HG02970 (cell line): ENCODE measurements at regions not wholly inside any gene's neighbourhood (a gene's known extent, or its start where the extent isn't known, plus 50 kb on each side); places are given as distances from the start of the nearest gene placed in this dataset.
"Not testable (repeated sequence)": the region's sequence is repeated elsewhere in the genome, so short reads cannot be mapped to it uniquely, and the experiment has no call there.

Experiments
- ATAC-seq: cut with Tn5 transposase; IDR thresholded peaks from one replicate; pipeline ENCODE4 v1.9.1; 2021; ENCODE audit warnings: mild to moderate bottlenecking, moderate library complexity, moderate number of reproducible peaks; ENCODE audit not compliant: unreplicated experiment, low FRiP score

- ATAC-seq: not testable (repeated sequence)
These were observed 331.5 kb downstream of the CEP170 start for GRCh38 chr1:242923603-242924002.

- ATAC-seq: not testable (repeated sequence)
These were observed 340.4 kb downstream of the CEP170 start for GRCh38 chr1:242914729-242915128.

GRCh38 chr1:242912855-242913254 is 342.2 kb downstream of the CEP170 start:
- ATAC-seq: not testable (repeated sequence)

GRCh38 chr1:242900558-242900957 is 354.5 kb downstream of the CEP170 start:
- not testable (repeated sequence) for ATAC-seq

- no peak for ATAC-seq
These were observed 364.8 kb downstream of the CEP170 start for GRCh38 chr1:242890192-242890741.

- ATAC-seq: peak; percentile 95
These were observed 361.6 kb upstream of the PLD5 start for GRCh38 chr1:242886137-242886536.

GRCh38 chr1:242880022-242880421 is 355.5 kb upstream of the PLD5 start:
- not testable (repeated sequence) for ATAC-seq

GRCh38 chr1:242877743-242878142 is 353.2 kb upstream of the PLD5 start:
- no peak for ATAC-seq

- no peak for ATAC-seq
These were observed 352.7 kb upstream of the PLD5 start for GRCh38 chr1:242877229-242877628.

GRCh38 chr1:242876030-242876429 is 351.5 kb upstream of the PLD5 start:
- ATAC-seq: no peak

GRCh38 chr1:242873661-242874060 is 349.2 kb upstream of the PLD5 start:
- ATAC-seq: no peak

GRCh38 chr1:242872521-242872920 is 348.0 kb upstream of the PLD5 start:
- ATAC-seq: no peak

GRCh38 chr1:242871471-242872030 is 347.1 kb upstream of the PLD5 start:
- no peak for ATAC-seq

- ATAC-seq: no peak
These were observed 346.5 kb upstream of the PLD5 start for GRCh38 chr1:242870966-242871365.

GRCh38 chr1:242856289-242856688 is 331.8 kb upstream of the PLD5 start:
- ATAC-seq: no peak

GRCh38 chr1:242854466-242854865 is 330.0 kb upstream of the PLD5 start:
- ATAC-seq: no peak

GRCh38 chr1:242847390-242847993 is 323.0 kb upstream of the PLD5 start:
- ATAC-seq: no peak

- ATAC-seq: no peak
These were observed 317.6 kb upstream of the PLD5 start for GRCh38 chr1:242842094-242842493.

GRCh38 chr1:242839101-242839500 is 314.6 kb upstream of the PLD5 start:
- ATAC-seq: no peak

GRCh38 chr1:242836423-242836822 is 311.9 kb upstream of the PLD5 start:
- ATAC-seq: no peak

- no peak for ATAC-seq
These were observed 304.3 kb upstream of the PLD5 start for GRCh38 chr1:242828828-242829227.

- ATAC-seq: no peak
These were observed 303.7 kb upstream of the PLD5 start for GRCh38 chr1:242828199-242828598.
